GM12878 (cell line): ENCODE measurements at regions not wholly inside any gene's neighbourhood (a gene's known extent, or its start where the extent isn't known, plus 50 kb on each side); places are given as distances from the start of the nearest gene placed in this dataset.

Experiments
- ATAC-seq: fragments of 200-7000 bp; cut with Tn5 transposase; 3 replicates; pipeline ENCODE4 v1.9.1; 2020; ENCODE audit warnings: mild to moderate bottlenecking, moderate library complexity
- BruUV-seq: library from RNA; stranded (reverse); fragments of 400-500 nt; replicated peaks from 2 replicates; lab custom pipeline; 2021; lab: Mats Ljungman, UMichigan
- CTCF ChIA-PET: fragments of 300-600 bp; sonication (Branson Sonifier 250); formaldehyde crosslinking; extraction: SDS; loops from one replicate; lab custom pipeline; 2021; ENCODE audit warnings: inconsistent platforms; lab: Yijun Ruan, JAX
- POLR2A ChIA-PET: fragments of 350-600 bp; formaldehyde crosslinking; extraction: SDS; loops from one replicate; lab custom pipeline; 2021; ENCODE audit warnings: inconsistent platforms; lab: Charles Lee
- RAD21 ChIA-PET: fragments of 300-600 bp; sonication (Branson Sonifier 250); formaldehyde crosslinking; loops from one replicate; lab custom pipeline; 2023; ENCODE audit warnings: antibody characterized with exemption; ENCODE audit not compliant: unreplicated experiment; lab: Charles Lee
- SMC1A ChIA-PET: fragments of 300-600 bp; sonication (Branson Sonifier 250); formaldehyde crosslinking; loops from one replicate; lab custom pipeline; 2023; ENCODE audit not compliant: unreplicated experiment, uncharacterized antibody; lab: Charles Lee
- DNase-seq: peaks from one replicate; pipeline ENCODE4 v3.0.0-alpha.2; 2011; ENCODE audit warnings: low read depth, low spot score
- FAIRE-seq: peaks from 3 replicates; lab custom pipeline; 2011; peaks lifted over from hg19 to GRCh38; lab: Jason Lieb, UNC
- H2AFZ ChIP-seq: 2 replicates; pipeline ENCODE4 v1.6.0; 2011; ENCODE audit warnings: low read depth, low read length, control low read depth; ENCODE audit not compliant: control insufficient read depth
- H3K27ac ChIP-seq: 2 replicates; pipeline ENCODE4 v1.5.1; 2011; ENCODE audit warnings: control low read depth; ENCODE audit not compliant: control insufficient read depth, insufficient read depth
- H3K27me3 ChIP-seq, 2 experiments: replicated peaks in 1 of 2; 2 replicates each; pipeline versions ENCODE4 v1.6.0 to v1.6.1; 2011; ENCODE audit warnings: low read length in 1 of 2; ENCODE audit not compliant: control insufficient read depth in 2 of 2, insufficient read depth in 2 of 2
- H3K36me3 ChIP-seq, 2 experiments: 2 replicates each; pipeline ENCODE4 v1.5.1; 2011; ENCODE audit warnings: low read length in 1 of 2; ENCODE audit not compliant: control insufficient read depth in 2 of 2, insufficient read depth in 2 of 2
- H3K4me1 ChIP-seq: 2 replicates; pipeline ENCODE4 v1.6.1; 2011; ENCODE audit warnings: mild to moderate bottlenecking, low read length, moderate library complexity, mixed read lengths; ENCODE audit not compliant: control insufficient read depth, insufficient read depth
- H3K4me2 ChIP-seq: 2 replicates; pipeline ENCODE4 v1.6.0; 2011; ENCODE audit warnings: control low read depth; ENCODE audit not compliant: control insufficient read depth, insufficient read depth
- H3K4me3 ChIP-seq: fragments of 200-600 bp; sonication (generic); 2 replicates; pipeline ENCODE4 v1.5.1; 2016
- H3K79me2 ChIP-seq: 2 replicates; pipeline ENCODE4 v1.6.0; 2011; ENCODE audit warnings: low read length; ENCODE audit not compliant: control insufficient read depth, insufficient read depth
- H3K9ac ChIP-seq: 2 replicates; pipeline ENCODE4 v1.8.0; 2011; ENCODE audit warnings: low read length, control low read depth, mixed read lengths; ENCODE audit not compliant: control insufficient read depth, insufficient read depth
- H3K9me3 ChIP-seq: replicated peaks from 3 replicates; pipeline ENCODE4 v1.5.1; 2011; ENCODE audit warnings: mild to moderate bottlenecking, low read length; ENCODE audit not compliant: control insufficient read depth, insufficient read depth
- H4K20me1 ChIP-seq: 2 replicates; pipeline ENCODE4 v1.6.0; 2011; ENCODE audit not compliant: control insufficient read depth, insufficient read depth
- IKZF2 ChIP-seq, 2 experiments: fragments of 450-650 bp; IDR thresholded peaks; 2 replicates each; pipeline ENCODE4 v1.6.1; 2017; ENCODE audit warnings: mild to moderate bottlenecking in 2 of 2, moderate library complexity in 2 of 2
- POLR2AphosphoS5 ChIP-seq: IDR thresholded peaks from 2 replicates; pipeline ENCODE4 v1.6.1; 2011; ENCODE audit warnings: mild to moderate bottlenecking, low read length, inconsistent platforms
- TCF7 ChIP-seq: IDR thresholded peaks from 2 replicates; pipeline ENCODE4 v1.6.1; 2014; ENCODE audit warnings: antibody characterized with exemption, borderline replicate concordance
- WGBS: methylation state at CpG from one replicate; pipeline ENCODE4 v1.1.6; 2016; ENCODE audit warnings: low lambda C conversion rate; ENCODE audit not compliant: insufficient replicate concordance, insufficient coverage; ENCODE audit errors: missing lambda C conversion rate; 5-methylcytosine and 5-hydroxymethylcytosine counted together
- in situ Hi-C: fragments of 300-500 bp; cut with MboI; formaldehyde crosslinking; loops from 9 replicates; pipeline ENCODE4 v1.14.3; 2018; ENCODE audit warnings: mixed read lengths
- intact Hi-C: fragments of 100-400 bp; cut with micrococcal nuclease; formaldehyde crosslinking; loops from one replicate; pipeline ENCODE4 v1.14.2; 2022; ENCODE audit not compliant: unreplicated experiment
- TF ChIP-seq, protein P1 (sequence below): fragments of 450-650 bp; IDR thresholded peaks from 2 replicates; pipeline ENCODE4 v1.6.1; 2017; ENCODE audit warnings: mild to moderate bottlenecking
- TF ChIP-seq, protein P2 (sequence below): fragments of 150-350 bp; IDR thresholded peaks from 2 replicates; pipeline ENCODE4 v1.6.1; 2016; ENCODE audit warnings: low read depth, low read length
- TF ChIP-seq, protein P3 (sequence below): fragments of 450-650 bp; IDR thresholded peaks from 2 replicates; pipeline ENCODE4 v1.6.1; 2016; ENCODE audit warnings: mild to moderate bottlenecking, moderate library complexity, borderline replicate concordance

DNA sequence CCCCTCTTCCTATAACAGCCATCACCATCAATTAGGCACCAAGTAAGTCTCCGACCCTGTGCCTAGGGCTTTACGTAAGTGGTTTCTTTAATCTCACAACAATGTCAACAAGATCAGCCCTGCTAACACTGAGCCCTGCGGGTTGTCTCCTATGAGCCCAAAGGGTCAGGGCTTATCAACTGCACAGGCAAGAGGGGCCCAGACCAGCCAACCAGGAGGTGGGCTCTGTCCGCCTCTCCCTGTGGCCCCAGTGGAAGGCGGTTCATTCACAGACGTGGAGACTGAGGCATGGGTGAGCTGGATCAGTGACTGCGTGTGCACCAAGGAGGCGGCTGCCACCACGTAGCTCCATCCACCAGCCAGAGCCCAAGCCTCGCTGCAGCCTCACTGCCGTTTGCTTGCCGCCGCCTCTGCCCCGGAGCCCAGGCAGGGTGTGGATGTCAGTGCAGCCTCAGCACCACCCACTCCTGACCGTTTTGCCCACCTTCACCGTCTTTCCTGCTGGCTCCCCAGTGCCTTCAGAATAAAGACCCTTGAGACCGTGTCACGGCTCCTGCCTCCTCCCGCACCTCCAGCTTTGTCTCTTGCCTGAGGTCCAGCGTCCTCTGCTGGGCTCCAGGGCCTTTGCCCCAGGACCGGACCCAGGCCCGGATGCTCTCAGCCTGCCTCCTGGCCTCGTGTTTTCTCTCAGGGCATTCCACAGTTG lies 78.7 kb downstream of the DLL1 start:
- ATAC-seq: no peak
- DNase-seq: no peak
- H2AFZ ChIP-seq: no peak overlapping the region
- RAD21 ChIA-PET: no interaction called here
- no peak overlapping the region for H3K4me3 ChIP-seq
- SMC1A ChIA-PET: no interaction called here
- POLR2A ChIA-PET: no interaction called here
- intact Hi-C loops: no loop called here
- H4K20me1 ChIP-seq: no peaks in the 10 kb centered on the region
- in situ Hi-C loops: no loop called here
- WGBS: 63% methylated on average over 22 of the region's 23 CpGs
- H3K27ac ChIP-seq: no peak overlapping the region
- H3K36me3 ChIP-seq: no peaks in the 10 kb centered on the region
- TF ChIP-seq IKZF2 (IDR thresholded peaks at IDR 0.05) (no peak), POLR2AphosphoS5 (no peak), TCF7 (no peak)
- TF ChIP-seq, protein P1, sequence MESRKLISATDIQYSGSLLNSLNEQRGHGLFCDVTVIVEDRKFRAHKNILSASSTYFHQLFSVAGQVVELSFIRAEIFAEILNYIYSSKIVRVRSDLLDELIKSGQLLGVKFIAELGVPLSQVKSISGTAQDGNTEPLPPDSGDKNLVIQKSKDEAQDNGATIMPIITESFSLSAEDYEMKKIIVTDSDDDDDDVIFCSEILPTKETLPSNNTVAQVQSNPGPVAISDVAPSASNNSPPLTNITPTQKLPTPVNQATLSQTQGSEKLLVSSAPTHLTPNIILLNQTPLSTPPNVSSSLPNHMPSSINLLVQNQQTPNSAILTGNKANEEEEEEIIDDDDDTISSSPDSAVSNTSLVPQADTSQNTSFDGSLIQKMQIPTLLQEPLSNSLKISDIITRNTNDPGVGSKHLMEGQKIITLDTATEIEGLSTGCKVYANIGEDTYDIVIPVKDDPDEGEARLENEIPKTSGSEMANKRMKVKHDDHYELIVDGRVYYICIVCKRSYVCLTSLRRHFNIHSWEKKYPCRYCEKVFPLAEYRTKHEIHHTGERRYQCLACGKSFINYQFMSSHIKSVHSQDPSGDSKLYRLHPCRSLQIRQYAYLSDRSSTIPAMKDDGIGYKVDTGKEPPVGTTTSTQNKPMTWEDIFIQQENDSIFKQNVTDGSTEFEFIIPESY: no peak
- TF ChIP-seq, protein P2, sequence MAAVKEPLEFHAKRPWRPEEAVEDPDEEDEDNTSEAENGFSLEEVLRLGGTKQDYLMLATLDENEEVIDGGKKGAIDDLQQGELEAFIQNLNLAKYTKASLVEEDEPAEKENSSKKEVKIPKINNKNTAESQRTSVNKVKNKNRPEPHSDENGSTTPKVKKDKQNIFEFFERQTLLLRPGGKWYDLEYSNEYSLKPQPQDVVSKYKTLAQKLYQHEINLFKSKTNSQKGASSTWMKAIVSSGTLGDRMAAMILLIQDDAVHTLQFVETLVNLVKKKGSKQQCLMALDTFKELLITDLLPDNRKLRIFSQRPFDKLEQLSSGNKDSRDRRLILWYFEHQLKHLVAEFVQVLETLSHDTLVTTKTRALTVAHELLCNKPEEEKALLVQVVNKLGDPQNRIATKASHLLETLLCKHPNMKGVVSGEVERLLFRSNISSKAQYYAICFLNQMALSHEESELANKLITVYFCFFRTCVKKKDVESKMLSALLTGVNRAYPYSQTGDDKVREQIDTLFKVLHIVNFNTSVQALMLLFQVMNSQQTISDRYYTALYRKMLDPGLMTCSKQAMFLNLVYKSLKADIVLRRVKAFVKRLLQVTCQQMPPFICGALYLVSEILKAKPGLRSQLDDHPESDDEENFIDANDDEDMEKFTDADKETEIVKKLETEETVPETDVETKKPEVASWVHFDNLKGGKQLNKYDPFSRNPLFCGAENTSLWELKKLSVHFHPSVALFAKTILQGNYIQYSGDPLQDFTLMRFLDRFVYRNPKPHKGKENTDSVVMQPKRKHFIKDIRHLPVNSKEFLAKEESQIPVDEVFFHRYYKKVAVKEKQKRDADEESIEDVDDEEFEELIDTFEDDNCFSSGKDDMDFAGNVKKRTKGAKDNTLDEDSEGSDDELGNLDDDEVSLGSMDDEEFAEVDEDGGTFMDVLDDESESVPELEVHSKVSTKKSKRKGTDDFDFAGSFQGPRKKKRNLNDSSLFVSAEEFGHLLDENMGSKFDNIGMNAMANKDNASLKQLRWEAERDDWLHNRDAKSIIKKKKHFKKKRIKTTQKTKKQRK: no peak
- TF ChIP-seq, protein P3, sequence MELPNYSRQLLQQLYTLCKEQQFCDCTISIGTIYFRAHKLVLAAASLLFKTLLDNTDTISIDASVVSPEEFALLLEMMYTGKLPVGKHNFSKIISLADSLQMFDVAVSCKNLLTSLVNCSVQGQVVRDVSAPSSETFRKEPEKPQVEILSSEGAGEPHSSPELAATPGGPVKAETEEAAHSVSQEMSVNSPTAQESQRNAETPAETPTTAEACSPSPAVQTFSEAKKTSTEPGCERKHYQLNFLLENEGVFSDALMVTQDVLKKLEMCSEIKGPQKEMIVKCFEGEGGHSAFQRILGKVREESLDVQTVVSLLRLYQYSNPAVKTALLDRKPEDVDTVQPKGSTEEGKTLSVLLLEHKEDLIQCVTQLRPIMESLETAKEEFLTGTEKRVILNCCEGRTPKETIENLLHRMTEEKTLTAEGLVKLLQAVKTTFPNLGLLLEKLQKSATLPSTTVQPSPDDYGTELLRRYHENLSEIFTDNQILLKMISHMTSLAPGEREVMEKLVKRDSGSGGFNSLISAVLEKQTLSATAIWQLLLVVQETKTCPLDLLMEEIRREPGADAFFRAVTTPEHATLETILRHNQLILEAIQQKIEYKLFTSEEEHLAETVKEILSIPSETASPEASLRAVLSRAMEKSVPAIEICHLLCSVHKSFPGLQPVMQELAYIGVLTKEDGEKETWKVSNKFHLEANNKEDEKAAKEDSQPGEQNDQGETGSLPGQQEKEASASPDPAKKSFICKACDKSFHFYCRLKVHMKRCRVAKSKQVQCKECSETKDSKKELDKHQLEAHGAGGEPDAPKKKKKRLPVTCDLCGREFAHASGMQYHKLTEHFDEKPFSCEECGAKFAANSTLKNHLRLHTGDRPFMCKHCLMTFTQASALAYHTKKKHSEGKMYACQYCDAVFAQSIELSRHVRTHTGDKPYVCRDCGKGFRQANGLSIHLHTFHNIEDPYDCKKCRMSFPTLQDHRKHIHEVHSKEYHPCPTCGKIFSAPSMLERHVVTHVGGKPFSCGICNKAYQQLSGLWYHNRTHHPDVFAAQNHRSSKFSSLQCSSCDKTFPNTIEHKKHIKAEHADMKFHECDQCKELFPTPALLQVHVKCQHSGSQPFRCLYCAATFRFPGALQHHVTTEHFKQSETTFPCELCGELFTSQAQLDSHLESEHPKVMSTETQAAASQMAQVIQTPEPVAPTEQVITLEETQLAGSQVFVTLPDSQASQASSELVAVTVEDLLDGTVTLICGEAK: no peak
- no TSS peak for BruUV-seq
- H3K27me3 ChIP-seq: no peaks in the 10 kb centered on the region
- H3K4me2 ChIP-seq: no peak overlapping the region
- no peak overlapping the region for H3K9ac ChIP-seq
- no peaks in the 10 kb centered on the region for H3K4me1 ChIP-seq
- H3K79me2 ChIP-seq: no peaks in the 10 kb centered on the region
- no peaks in the 10 kb centered on the region; the same call in 2 of the 3 replicates for H3K9me3 ChIP-seq
- CTCF ChIA-PET: no interaction called here
- FAIRE-seq: no peak
